Left cardiac atrium (tissue), 4 donors: ENCODE measurements at regions not wholly inside any gene's neighbourhood (a gene's known extent, or its start where the extent isn't known, plus 50 kb on each side); places are given as distances from the start of the nearest gene placed in this dataset.

Source experiments
- ATAC-seq, 2 donors: fragments of 200-7000 bp; cut with Tn5 transposase; one replicate each; pipeline ENCODE4 v1.9.1; 2020; ENCODE audit warnings: mild to moderate bottlenecking in 2 of 2, moderate library complexity in 2 of 2
- DNase-seq: peaks from one replicate; pipeline ENCODE4 v3.0.0-alpha.2; 2020
- intact Hi-C, 2 donors: fragments of 100-400 bp; cut with DNase I; formaldehyde crosslinking; loops; one replicate each; pipeline versions ENCODE4 v1.14.1 to v1.15.1; 2022 to 2023
- donor health status: DM: no; HTN: yes; CAD: no.
- donor health status: DM: no; HTN: yes; CAD: no; lungs with severe emphysema.
- donor health status: DM: yes; HTN: yes; CAD: no.
- donor health status: Dilated cardiomyopathy.

DNA sequence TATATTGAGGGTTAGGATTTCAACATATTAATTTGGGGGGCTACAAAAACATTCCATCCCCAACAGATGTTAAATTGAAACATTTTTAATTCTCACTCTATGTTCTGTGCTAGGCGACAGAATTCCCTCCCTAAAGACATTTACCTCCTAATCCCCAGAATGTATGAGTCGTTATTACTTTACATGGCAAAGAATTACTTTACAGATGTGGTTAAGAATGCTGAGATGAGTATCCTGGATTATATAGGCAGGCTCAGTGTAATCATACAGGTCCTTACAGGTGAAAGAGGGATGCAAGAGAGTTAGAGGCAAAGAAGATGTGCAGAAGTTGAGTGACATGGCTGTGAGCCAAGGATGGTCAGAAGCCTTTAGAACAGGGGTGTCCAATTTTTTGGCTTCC, 974.1 kb upstream of the ACVR2A start:
- intact Hi-C loops = no loop called here
- DNase-seq (no peak), ATAC-seq (no peak)

DNA sequence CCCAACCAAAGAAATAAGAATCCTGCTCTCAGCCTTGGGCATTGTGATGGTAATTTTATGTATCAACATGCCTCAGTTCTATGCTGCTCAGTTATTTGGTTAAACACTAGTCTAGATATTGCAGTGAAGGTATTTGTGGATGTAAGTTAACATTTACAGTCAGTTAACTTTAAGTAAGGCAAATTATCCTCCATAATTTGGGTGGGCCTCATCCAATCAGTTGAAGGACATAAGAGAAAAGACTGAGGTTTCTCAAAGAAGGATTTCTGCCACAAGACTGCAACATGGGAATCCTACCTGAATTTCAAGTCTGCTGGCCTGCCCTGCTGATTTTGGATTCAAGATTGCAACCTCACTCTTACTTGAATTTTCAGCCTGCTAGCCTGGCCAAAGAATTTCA, 975.5 kb upstream of the ACVR2A start:
- intact Hi-C loops = no loop called here
- no peak for ATAC-seq
- DNase-seq = no peak

GRCh38 chr2:146868051-146868450, 976.8 kb upstream of the ACVR2A start:
- no peak for DNase-seq
- intact Hi-C loops = no loop called here
- no peak for ATAC-seq

- intact Hi-C loops = no loop called here
- no peak for ATAC-seq
- no peak for DNase-seq
These were observed 977.3 kb upstream of the ACVR2A start for GRCh38 chr2:146867477-146867986.

DNA sequence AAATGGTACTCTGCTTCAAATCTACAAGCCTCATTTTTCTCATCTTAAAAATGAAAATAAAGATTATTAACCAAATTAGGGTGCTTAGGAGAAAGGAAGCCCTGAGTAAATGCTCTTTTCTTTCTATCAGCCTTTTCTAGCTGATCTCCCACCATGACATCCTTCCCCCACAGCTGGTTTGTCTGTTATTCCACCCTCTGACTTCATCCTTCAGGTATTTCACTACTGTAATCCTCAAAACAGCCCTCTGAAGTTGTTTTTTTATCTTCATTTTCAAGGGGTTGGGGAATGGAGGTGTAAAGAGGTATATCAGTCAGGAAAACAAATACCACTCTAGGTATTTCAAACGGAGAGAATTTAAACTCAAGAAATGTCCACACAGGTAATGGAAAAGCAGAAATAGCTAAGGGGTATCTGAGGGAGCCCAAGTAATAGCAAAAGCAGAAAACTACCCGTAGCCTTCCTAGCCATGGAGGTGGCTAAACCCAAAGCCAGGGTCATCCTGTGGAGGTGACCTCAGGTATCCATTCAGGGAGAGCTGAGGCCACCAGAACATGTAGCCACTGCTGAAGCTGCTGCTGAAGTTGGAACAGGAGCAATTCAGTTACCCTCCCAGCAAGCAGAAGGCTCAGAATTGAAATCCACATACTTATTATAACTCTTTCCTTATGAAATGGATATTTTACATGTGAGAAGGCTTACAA, 990.9 kb upstream of the ACVR2A start:
- intact Hi-C loops = no loop called here
- no peak for ATAC-seq
- no peak for DNase-seq

GRCh38 chr2:146852661-146853060, 992.2 kb upstream of the ACVR2A start:
- intact Hi-C loops = no loop called here
- no peak for DNase-seq
- no peak for ATAC-seq

- intact Hi-C loops = no loop called here
- DNase-seq = no peak
- ATAC-seq = no peak
These were observed 994.1 kb upstream of the ACVR2A start for GRCh38 chr2:146850746-146851145.

DNA sequence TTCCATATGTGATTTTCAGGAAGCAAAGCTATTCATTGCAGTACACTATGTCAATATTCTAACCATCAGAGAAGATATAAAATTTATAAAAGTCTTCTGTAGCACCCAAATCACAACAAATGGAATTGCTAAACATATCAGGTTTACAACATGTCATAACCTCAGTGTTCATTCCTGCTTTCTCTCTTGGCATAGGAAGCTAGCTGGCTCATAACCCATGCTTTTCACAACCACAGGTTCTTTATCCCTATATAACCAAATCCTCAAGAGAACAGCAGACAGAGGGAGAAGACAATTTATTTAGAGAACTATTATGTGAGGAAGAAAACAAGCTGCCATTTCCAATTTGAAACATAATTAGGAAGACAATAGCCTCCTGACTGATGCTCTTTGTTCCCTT, 997.0 kb upstream of the ACVR2A start:
- no peak for DNase-seq
- no peak for ATAC-seq
- intact Hi-C loops = no loop called here

DNA sequence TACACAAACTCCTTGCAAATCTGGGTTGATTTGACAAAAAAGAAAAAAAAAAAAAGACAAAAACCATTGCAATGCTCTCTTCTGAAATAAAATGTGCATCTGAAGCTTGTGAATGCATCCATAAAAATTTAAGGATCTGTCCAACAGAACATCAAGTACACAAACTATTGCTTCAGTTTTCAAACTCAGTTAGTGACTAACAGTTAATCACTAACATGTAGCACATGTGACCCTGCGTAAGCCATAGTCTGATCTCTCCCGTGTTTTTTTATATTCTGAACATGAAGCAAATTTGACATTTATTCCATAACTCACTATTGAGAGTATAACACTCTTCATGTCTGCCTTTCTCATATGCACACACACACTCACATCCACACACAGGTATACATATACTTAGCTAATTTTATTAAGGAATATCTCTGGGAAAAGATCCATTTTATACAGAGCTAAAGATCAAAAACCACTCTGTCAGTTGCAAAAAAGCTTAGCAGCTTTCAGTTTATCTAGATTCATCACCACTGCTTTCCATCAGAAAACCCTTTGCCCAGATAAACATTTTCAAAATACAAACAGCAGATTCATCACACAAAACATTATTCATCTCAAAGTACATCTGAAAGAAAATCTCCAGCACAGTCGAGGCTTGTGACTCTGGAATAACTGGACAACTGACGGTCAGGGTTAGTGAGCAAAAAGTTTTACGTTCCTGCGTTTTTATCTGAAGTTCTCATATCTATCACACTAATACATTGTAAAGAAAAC, 1000.4 kb upstream of the ACVR2A start:
- intact Hi-C loops = no loop called here
- no peak for ATAC-seq
- no peak for DNase-seq

GRCh38 chr2:146837857-146838256, 1007.0 kb upstream of the ACVR2A start:
- intact Hi-C loops = no loop called here
- DNase-seq = no peak
- ATAC-seq = no peak

GRCh38 chr2:146826388-146826787, 1018.4 kb upstream of the ACVR2A start:
- ATAC-seq (no peak), DNase-seq (no peak)
- intact Hi-C loops = no loop called here

- no peak for ATAC-seq
- intact Hi-C loops = no loop called here
- DNase-seq = no peak
These were observed 1023.0 kb upstream of the ACVR2A start for GRCh38 chr2:146821836-146822316.

DNA sequence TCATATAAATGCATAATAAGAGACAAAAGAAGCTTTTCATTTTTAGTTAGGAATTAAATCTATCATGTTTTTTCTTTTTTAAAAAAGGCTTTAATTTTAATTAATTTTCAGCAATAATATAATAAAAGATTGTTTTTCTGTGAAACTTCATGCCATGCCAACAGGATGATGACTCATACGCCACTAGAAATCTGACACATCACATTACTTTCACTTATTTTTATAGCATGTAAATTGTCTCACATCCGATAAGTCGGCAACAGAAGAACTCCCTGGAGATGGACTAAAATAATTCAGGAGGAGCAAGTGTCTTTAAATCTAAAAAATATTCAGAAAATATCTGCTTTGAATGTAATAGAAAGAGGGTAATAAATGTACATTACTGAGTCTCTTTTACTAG, 1024.2 kb upstream of the ACVR2A start:
- intact Hi-C loops = no loop called here

DNA sequence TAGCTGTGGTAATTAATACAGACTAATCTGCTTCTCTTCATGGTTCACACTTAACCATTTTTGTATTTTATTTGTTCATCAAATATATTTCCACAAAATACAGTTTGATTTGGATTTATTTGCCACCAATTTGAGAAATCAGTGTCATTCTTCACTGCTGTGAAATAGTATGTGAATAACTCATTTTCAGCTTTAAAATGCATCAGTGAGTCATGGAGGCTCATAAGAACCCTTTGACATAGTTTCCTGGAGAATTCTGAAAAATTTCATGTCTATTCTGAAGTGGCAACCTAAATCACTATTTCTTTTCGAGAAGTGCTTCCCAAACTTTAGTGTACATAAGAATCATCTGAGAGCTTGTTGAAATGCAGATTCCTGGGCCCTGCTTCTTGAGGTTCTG, 1026.7 kb upstream of the ACVR2A start:
- intact Hi-C loops = no loop called here
- ATAC-seq = no peak
- no peak for DNase-seq

More for the DNA sequence above, 1024.2 kb upstream of the ACVR2A start:
- DNase-seq = no peak
- ATAC-seq = no peak

DNA sequence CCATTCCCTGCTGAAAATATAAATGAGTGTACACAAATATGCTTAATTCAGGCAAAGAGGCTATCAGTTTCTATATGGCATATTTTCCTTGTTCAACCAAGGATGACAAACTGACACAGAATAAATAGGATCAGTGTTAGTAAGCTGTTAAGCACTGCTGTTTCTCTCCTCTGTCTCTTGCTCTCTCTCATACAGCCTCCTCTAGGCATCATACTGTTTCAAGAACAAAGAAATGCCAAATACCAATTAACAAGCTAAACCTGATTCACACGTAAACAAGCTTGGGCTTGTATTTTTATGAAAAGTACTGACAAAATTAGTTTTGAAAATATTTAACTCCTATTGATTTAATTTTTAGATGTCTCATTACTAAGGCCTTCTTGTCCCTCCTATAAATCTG, 1027.2 kb upstream of the ACVR2A start:
- no peak for ATAC-seq
- no peak for DNase-seq
- intact Hi-C loops = no loop called here

- ATAC-seq (peak in 1 of 2 donors; percentile 53), DNase-seq (no peak)
- intact Hi-C loops = no loop called here
These were observed 1029.9 kb upstream of the ACVR2A start for GRCh38 chr2:146814971-146815370.

DNA sequence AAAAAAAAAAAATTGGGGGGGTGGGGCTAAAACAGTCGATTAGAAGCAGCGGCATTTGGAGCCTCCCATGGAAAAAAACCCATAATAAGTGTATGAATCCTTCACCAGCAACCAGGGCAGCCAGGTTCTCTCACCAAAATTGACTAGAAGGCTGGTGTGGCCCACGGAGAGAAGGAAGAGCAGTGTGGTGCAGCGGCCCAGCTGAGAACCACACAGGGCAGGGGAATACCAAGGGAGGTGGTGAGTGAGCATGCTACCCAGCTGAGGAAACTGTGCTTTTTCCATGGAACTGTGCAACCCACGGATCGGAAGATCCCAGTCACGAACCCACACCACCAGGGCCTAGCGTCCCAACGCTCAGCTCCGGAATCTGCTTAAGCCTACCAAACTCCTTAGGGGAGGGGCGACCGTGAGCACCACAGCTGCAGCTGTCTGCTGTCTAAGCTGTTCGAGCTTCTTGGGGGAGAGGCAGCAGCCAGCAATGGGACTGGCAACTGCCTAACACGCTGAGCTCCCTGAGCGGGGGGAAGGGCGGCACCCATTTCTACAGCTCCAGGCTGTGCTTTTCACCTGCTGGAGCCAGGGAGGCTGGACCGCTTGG, 1037.2 kb upstream of the ACVR2A start:
- intact Hi-C loops = no loop called here
- DNase-seq = no peak
- no peak for ATAC-seq

DNA sequence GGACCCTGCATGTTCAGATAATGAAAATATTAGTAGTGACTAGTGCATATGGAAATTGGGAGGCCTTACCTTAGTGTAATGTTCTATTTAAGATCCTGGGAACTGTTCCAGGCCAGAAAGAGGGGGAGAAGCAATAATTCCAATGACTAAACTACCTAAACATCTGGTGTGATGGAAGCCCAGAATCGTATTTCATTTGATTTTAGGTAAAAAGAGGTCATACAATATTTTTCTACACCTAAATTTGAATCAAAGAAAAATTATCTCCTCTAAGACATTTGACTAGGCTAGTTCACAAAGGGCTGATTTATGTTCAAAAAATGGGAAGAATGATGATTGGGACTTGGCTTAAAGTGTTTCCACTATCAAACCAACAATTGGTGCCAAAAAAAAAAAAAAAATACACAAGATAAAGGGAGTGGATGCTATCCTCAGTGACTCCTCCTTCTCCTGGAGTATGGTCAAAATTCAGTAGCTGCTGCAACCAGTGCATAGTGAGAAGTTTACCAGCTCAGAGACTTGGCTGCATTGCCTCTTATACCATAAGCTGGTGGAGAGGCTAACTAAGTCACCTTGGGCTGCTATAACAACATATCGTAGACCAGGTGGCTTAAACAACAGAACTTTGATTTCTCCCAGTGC, 1038.3 kb upstream of the ACVR2A start:
- intact Hi-C loops = no loop called here
- peak in 1 of 2 donors; percentile 86 for ATAC-seq
- DNase-seq = no peak

- DNase-seq (no peak), ATAC-seq (no peak)
- intact Hi-C loops = no loop called here
These were observed 1040.5 kb upstream of the ACVR2A start for GRCh38 chr2:146804288-146804687.

DNA sequence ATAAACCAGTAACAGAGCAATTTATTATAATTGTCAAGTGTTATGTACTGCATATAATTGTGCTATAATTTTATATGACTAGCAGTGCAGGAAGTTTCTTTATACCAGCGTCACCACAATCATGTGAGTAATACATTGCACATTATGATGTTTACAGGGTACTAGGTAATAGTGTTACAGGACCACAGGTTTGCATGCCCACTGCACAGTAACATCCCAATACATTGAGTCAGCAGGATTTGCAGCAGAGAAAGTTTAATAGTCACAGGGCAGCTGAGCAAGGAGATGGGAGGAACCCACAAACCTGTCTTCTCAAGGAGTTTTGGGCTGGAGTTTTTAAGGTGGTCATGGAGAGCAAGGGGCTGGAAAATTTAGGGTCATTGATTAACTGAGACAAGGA, 1042.9 kb upstream of the ACVR2A start:
- DNase-seq = no peak
- intact Hi-C loops = no loop called here

More for the DNA sequence above, 1042.9 kb upstream of the ACVR2A start:
- ATAC-seq = no peak
